ENCODE measurements at regions not wholly inside any gene's neighbourhood (a gene's known extent, or its start where the extent isn't known, plus 50 kb on each side); places are given as distances from the start of the nearest gene placed in this dataset.

- TF ChIP-seq POLR2AphosphoS5 (IDR thresholded peaks at IDR 0.05; ENCODE audit: low read depth, low read length) = no peak
- no peak for TF ChIP-seq SIN3A (IDR thresholded peaks at IDR 0.05; ENCODE audit: borderline replicate concordance, insufficient read depth, low read length)
- no peak for TF ChIP-seq REST (IDR thresholded peaks at IDR 0.05; ENCODE audit: insufficient read depth in 1 of 2, low read depth in 2 of 2, low read length in 2 of 2)
- TF ChIP-seq TAF1 (IDR thresholded peaks at IDR 0.05; ENCODE audit: borderline replicate concordance, insufficient read depth, low read length) = no peak
- no peak for TF ChIP-seq FOXP2 (optimal IDR thresholded peaks at IDR 0.05; ENCODE audit: borderline replicate concordance, extremely low read depth, extremely low read length, insufficient read depth)
Measured at GRCh38 chr14:84581041-84581440, 948.9 kb upstream of the FLRT2 start.

GRCh38 chr14:84584511-84584910 is 945.4 kb upstream of the FLRT2 start:
- TF ChIP-seq SIN3A (IDR thresholded peaks at IDR 0.05; ENCODE audit: borderline replicate concordance, insufficient read depth, low read length) (no peak), FOXP2 (optimal IDR thresholded peaks at IDR 0.05; ENCODE audit: borderline replicate concordance, extremely low read depth, extremely low read length, insufficient read depth) (no peak), TAF1 (IDR thresholded peaks at IDR 0.05; ENCODE audit: borderline replicate concordance, insufficient read depth, low read length) (no peak), POLR2AphosphoS5 (IDR thresholded peaks at IDR 0.05; ENCODE audit: low read depth, low read length) (no peak)

- TF ChIP-seq SIN3A (IDR thresholded peaks at IDR 0.05; ENCODE audit: borderline replicate concordance, insufficient read depth, low read length) (no peak), POLR2AphosphoS5 (IDR thresholded peaks at IDR 0.05; ENCODE audit: low read depth, low read length) (no peak), TAF1 (IDR thresholded peaks at IDR 0.05; ENCODE audit: borderline replicate concordance, insufficient read depth, low read length) (no peak), REST (IDR thresholded peaks at IDR 0.05; ENCODE audit: insufficient read depth in 1 of 2, low read depth in 2 of 2, low read length in 2 of 2) (no peak), FOXP2 (optimal IDR thresholded peaks at IDR 0.05; ENCODE audit: borderline replicate concordance, extremely low read depth, extremely low read length, insufficient read depth) (no peak)
Measured at GRCh38 chr14:84591827-84592445, 938.0 kb upstream of the FLRT2 start.

GRCh38 chr14:84592770-84593169 is 937.2 kb upstream of the FLRT2 start:
- TF ChIP-seq POLR2AphosphoS5 (IDR thresholded peaks at IDR 0.05; ENCODE audit: low read depth, low read length) (no peak), TAF1 (IDR thresholded peaks at IDR 0.05; ENCODE audit: borderline replicate concordance, insufficient read depth, low read length) (no peak), FOXP2 (optimal IDR thresholded peaks at IDR 0.05; ENCODE audit: borderline replicate concordance, extremely low read depth, extremely low read length, insufficient read depth) (no peak), REST (IDR thresholded peaks at IDR 0.05; ENCODE audit: insufficient read depth in 1 of 2, low read depth in 2 of 2, low read length in 2 of 2) (no peak), SIN3A (IDR thresholded peaks at IDR 0.05; ENCODE audit: borderline replicate concordance, insufficient read depth, low read length) (no peak)

- TF ChIP-seq FOXP2 (optimal IDR thresholded peaks at IDR 0.05; ENCODE audit: borderline replicate concordance, extremely low read depth, extremely low read length, insufficient read depth) (no peak), SIN3A (IDR thresholded peaks at IDR 0.05; ENCODE audit: borderline replicate concordance, insufficient read depth, low read length) (no peak)
Measured at GRCh38 chr14:84610086-84610485, 919.9 kb upstream of the FLRT2 start.

GRCh38 chr14:84622357-84622756 is 907.6 kb upstream of the FLRT2 start:
- TF ChIP-seq FOXP2 (optimal IDR thresholded peaks at IDR 0.05; ENCODE audit: borderline replicate concordance, extremely low read depth, extremely low read length, insufficient read depth) = no peak
- TF ChIP-seq SIN3A (IDR thresholded peaks at IDR 0.05; ENCODE audit: borderline replicate concordance, insufficient read depth, low read length) = no peak
- TF ChIP-seq REST (IDR thresholded peaks at IDR 0.05; ENCODE audit: insufficient read depth in 1 of 2, low read depth in 2 of 2, low read length in 2 of 2) = no peak
- no peak for TF ChIP-seq TAF1 (IDR thresholded peaks at IDR 0.05; ENCODE audit: borderline replicate concordance, insufficient read depth, low read length)
- TF ChIP-seq POLR2AphosphoS5 (IDR thresholded peaks at IDR 0.05; ENCODE audit: low read depth, low read length) = no peak
